Spleen (tissue), 11 donors: ENCODE measurements at regions not wholly inside any gene's neighbourhood (a gene's known extent, or its start where the extent isn't known, plus 50 kb on each side); places are given as distances from the start of the nearest gene placed in this dataset.

Source experiments
- DNase-seq: peaks from one replicate; pipeline ENCODE4 v3.0.0-alpha.2; 2020
- H3K27ac ChIP-seq, 8 donors: fragments of 200-600 bp; sonication (generic) in 7 of 8; 1 replicate in 4 of 8; 2 replicates in 4 of 8; pipeline versions ENCODE4 v1.5.0 to v1.8.0; 2016 to 2021; ENCODE audit warnings: inconsistent platforms in 4 of 8, mild to moderate bottlenecking in 4 of 8, moderate library complexity in 1 of 8
- H3K27me3 ChIP-seq, 7 donors: fragments of 200-600 bp; sonication (generic) in 6 of 7; replicated peaks in 1 of 7; 1 replicate in 4 of 7; 2 replicates in 3 of 7; pipeline versions ENCODE4 v1.5.0 to v1.8.0; 2016 to 2021; ENCODE audit warnings: inconsistent platforms in 3 of 7, mild to moderate bottlenecking in 1 of 7
- H3K36me3 ChIP-seq, 6 donors: fragments of 200-600 bp; sonication (generic) in 5 of 6; 1 replicate in 4 of 6; 2 replicates in 2 of 6; pipeline versions ENCODE4 v1.5.0 to v1.8.0; 2016 to 2021; ENCODE audit warnings: inconsistent platforms in 2 of 6
- H3K4me1 ChIP-seq, 6 donors: fragments of 200-600 bp; sonication (generic) in 5 of 6; 1 replicate in 3 of 6; 2 replicates in 3 of 6; pipeline versions ENCODE4 v1.5.0 to v1.8.0; 2016 to 2021; ENCODE audit warnings: inconsistent platforms in 3 of 6
- H3K4me3 ChIP-seq, 8 donors: fragments of 200-600 bp; sonication (generic) in 7 of 8; 1 replicate in 4 of 8; 2 replicates in 4 of 8; pipeline versions ENCODE4 v1.5.0 to v1.8.0; 2016 to 2021; ENCODE audit warnings: inconsistent platforms in 4 of 8, mild to moderate bottlenecking in 4 of 8, moderate library complexity in 2 of 8
- H3K9me3 ChIP-seq, 8 donors: fragments of 200-600 bp; sonication (generic) in 7 of 8; 1 replicate in 4 of 8; 2 replicates in 4 of 8; pipeline versions ENCODE4 v1.5.0 to v1.8.0; 2016 to 2021; ENCODE audit warnings: inconsistent platforms in 4 of 8
- CTCF ChIP-seq, 11 experiments: fragments of 200-600 bp in 7 of 11; fragments of 450-650 bp in 4 of 11; sonication (generic) in 4 of 11; IDR thresholded peaks in 8 of 11; conservative IDR thresholded peaks in 3 of 11; 1 replicate in 7 of 11; 2 replicates in 4 of 11; pipeline versions ENCODE4 v1.4.0 to v1.8.0; 2016 to 2021; ENCODE audit warnings: antibody characterized with exemption in 11 of 11, inconsistent platforms in 4 of 11, mild to moderate bottlenecking in 1 of 11
- POLR2A ChIP-seq, 3 donors: fragments of 450-650 bp; IDR thresholded peaks; one replicate each; pipeline ENCODE4 v1.5.1; 2017; ENCODE audit warnings: antibody characterized with exemption in 3 of 3, mild to moderate bottlenecking in 1 of 3
- POLR2AphosphoS5 ChIP-seq, 3 donors: sonication (generic); formaldehyde crosslinking; IDR thresholded peaks; one replicate each; pipeline ENCODE4 v1.5.1; 2017; ENCODE audit warnings: antibody characterized with exemption in 3 of 3
- WGBS, 5 donors: extraction: QIAGEN DNeasy Blood & Tissue Kit in 3 of 5; methylation state at CpG; one replicate each; pipeline versions ENCODE4 v1.1.5 to v1.1.7; 2013 to 2018; 5-methylcytosine and 5-hydroxymethylcytosine counted together
- intact Hi-C: fragments of 100-400 bp; cut with DNase I; formaldehyde crosslinking; loops from one replicate; pipeline ENCODE4 v1.15.0; 2023; ENCODE audit warnings: low total_unique reads
- donor health status: healthy with polysubstance abuse.
- donor health status: DM: no; HTN: no; CAD: no; lungs with moderate emphysema.
- donor health status: DM: no; HTN: no; CAD: no.
- donor health status: Bipolar disorder and iron deficiency.
- donor health status: healthy.
- donor health status: DM: no; HTN: no; CAD: no.
- donor health status: DM: yes; HTN: yes; CAD: no.

- WGBS, 5 donors, result 73 to 92% (median 86%) methylated on average over 2 of the region's 2 CpGs
- intact Hi-C loops, result no loop called here
Observed at GRCh38 chrX:38500866-38501265, 60.5 kb upstream of the TSPAN7 start.

GRCh38 chrX:38505583-38505982, 55.8 kb upstream of the TSPAN7 start:
- TF ChIP-seq POLR2A (IDR thresholded peaks at IDR 0.05) (no peak), POLR2AphosphoS5 (IDR thresholded peaks at IDR 0.05) (no peak), CTCF (IDR thresholded peaks at IDR 0.05 in 8 of 11, conservative IDR thresholded peaks at IDR 0.05 in 3 of 11) (no peak)
- Histone ChIP-seq H3K4me3 (no peak overlapping the region), H3K4me1 (no peaks in the 10 kb centered on the region), H3K27ac (no peak overlapping the region), H3K27me3 (no peaks in the 10 kb centered on the region), H3K9me3 (peaks cover 0 to 31% (median 16%) of the 10 kb centered on the region in 8 donors), H3K36me3 (no peaks in the 10 kb centered on the region)
- DNase-seq, result no peak
- intact Hi-C loops, result no loop called here
- 32 to 75% (median 59%) methylated on average over 1 of the region's 1 CpG for WGBS, 5 donors

More at GRCh38 chrX:38500866-38501265, 60.5 kb upstream of the TSPAN7 start:
- no peaks in the 10 kb centered on the region for H3K36me3 ChIP-seq
- TF ChIP-seq POLR2AphosphoS5 (IDR thresholded peaks at IDR 0.05), result no peak
- no peak for TF ChIP-seq CTCF (IDR thresholded peaks at IDR 0.05 in 8 of 11, conservative IDR thresholded peaks at IDR 0.05 in 3 of 11)
- no peak for TF ChIP-seq POLR2A (IDR thresholded peaks at IDR 0.05)
- H3K27ac ChIP-seq, result no peak overlapping the region
- H3K4me1 ChIP-seq, result no peaks in the 10 kb centered on the region
- no peak overlapping the region for H3K4me3 ChIP-seq
- peaks cover 0 to 10% (median 0%) of the 10 kb centered on the region in 7 donors for H3K27me3 ChIP-seq
- peaks cover 0 to 31% (median 16%) of the 10 kb centered on the region in 8 donors for H3K9me3 ChIP-seq
- no peak for DNase-seq
